ENCODE measurements at regions not wholly inside any gene's neighbourhood (a gene's known extent, or its start where the extent isn't known, plus 50 kb on each side); places are given as distances from the start of the nearest gene placed in this dataset.

- no peak for DNase-seq (ENCODE audit: low read depth, low spot score)
Observed at GRCh38 chr4:57494821-57495220, 384.6 kb upstream of the IGFBP7 start.

- DNase-seq (ENCODE audit: low read depth, low spot score) = no peak
Observed at GRCh38 chr4:57492251-57492878, 382.2 kb upstream of the IGFBP7 start.

DNA sequence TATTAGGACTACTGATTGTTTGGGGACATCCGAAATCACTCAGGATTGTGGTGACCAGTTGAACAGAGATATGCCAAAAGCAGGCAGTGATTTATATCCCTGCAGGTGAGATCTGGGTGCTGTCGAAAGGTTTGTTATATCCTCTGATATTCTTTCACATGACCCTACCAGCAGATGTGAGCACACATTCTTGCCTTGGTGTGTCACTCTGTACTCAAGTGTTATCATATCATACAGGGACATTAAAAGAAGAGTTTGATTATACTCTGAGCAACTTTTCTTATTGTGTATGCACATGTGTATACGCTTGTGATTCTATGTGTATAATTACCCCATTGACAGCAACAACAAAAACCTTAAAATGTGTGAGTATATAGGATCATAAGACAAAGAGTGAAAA is 381.2 kb upstream of the IGFBP7 start:
- no peak for DNase-seq (ENCODE audit: low read depth, low spot score)

- no peak for DNase-seq (ENCODE audit: low read depth, low spot score)
Observed at GRCh38 chr4:57490520-57491255, 380.5 kb upstream of the IGFBP7 start.

GRCh38 chr4:57488366-57489162 is 378.4 kb upstream of the IGFBP7 start:
- no peak for DNase-seq (ENCODE audit: low read depth, low spot score)

- DNase-seq (ENCODE audit: low read depth, low spot score) = no peak
Observed at GRCh38 chr4:57475424-57475823, 365.2 kb upstream of the IGFBP7 start.

GRCh38 chr4:57465321-57466056 is 355.3 kb upstream of the IGFBP7 start:
- DNase-seq (ENCODE audit: low read depth, low spot score) = no peak

GRCh38 chr4:57462843-57463242 is 352.7 kb upstream of the IGFBP7 start:
- no peak for DNase-seq (ENCODE audit: low read depth, low spot score)

GRCh38 chr4:57460967-57461366 is 350.8 kb upstream of the IGFBP7 start:
- DNase-seq (ENCODE audit: low read depth, low spot score) = no peak

- DNase-seq (ENCODE audit: low read depth, low spot score) = no peak
Observed at GRCh38 chr4:57448901-57449300, 338.7 kb upstream of the IGFBP7 start.

DNA sequence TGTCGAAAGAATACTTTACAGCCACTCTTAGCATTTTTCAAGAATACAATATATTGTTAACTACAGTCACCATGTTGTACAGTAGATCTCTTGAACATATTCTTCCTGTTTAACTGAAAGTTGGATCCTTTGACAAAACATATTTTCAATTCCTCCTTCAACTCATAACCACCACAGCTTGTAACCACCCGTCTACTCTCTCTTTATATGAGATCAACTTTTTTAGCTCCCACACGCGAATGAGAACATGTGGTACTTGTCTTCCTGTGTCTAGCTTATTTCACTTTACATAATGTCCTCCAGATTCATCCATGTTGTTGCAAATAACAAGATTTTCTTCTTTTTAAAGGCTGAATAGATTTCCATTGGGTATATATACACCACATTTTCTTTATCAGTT is 338.3 kb upstream of the IGFBP7 start:
- no peak for DNase-seq (ENCODE audit: low read depth, low spot score)

DNA sequence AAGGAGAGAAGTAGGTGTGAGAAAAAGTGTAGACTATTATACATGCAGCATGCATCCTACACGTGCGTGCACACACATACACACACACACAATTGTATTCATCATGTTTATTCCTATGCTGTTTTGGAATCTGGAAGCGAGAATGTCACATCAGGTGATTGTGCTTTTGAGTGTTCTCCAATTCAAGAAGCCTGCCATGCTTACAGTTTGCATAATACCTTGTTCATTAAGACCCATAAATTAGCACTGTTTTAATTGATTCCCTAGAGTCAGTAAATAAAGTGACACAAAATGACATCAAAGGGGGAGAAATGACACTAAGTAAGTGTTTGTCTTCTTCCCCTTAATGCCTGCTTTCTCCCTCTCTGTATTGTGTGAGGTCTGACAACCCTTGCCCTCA is 336.1 kb upstream of the IGFBP7 start:
- DNase-seq (ENCODE audit: low read depth, low spot score) = no peak

DNA sequence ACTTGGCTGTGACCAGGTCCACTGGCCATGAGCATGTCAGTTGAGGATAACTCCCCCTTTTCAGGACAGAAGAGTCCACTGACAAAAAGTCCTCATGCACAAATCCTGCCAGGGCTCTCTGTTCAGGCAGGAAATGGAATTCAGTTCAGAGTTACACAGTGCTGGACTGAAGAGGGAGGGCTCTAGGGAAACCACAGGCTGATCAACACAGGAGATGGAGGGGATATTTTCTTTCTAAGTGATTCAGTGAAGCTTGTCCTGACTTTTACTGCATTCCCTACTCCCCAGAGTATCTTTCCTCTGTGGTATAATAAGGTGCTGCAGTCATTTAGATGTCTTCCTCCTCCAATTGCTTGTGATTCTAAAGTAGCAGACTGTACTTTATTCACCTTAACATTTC is 335.5 kb upstream of the IGFBP7 start:
- no peak for DNase-seq (ENCODE audit: low read depth, low spot score)

DNA sequence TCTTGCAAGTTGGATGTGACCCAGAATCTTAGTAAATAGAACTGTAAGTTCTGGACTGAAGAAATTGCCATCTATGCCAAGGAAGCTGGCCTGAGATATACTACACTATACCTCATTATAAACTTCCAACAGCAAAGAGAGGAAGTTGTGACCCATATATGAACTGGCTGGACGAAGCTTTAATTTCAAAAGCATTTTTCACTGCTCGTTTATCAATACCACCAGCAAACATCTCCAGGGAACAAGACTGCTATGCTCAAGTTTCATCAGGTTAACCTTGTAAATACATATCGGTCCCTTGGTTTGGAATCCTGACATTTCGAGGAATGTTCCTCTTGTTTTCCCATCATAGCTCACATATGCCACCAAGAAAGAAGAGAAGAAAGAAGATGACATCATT is 334.5 kb upstream of the IGFBP7 start:
- no peak for DNase-seq (ENCODE audit: low read depth, low spot score)

DNA sequence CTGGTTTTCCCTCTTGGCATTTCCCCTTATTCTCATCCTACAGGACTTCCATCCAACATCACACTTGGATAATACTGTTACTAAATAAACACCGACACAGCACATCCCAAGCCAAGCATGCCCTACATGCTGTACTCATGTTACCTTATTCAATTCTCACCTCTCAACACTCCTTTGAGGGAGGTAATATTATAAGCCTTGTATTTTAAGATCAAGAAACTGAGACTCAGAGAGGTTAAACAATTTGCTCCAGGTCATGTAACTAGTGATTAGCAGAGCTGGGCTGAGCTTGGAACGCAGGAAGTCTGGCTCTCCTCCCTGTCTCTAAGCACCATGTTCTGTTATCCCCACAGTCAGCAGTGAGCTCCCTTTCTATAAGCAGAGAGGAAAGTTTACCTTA is 333.6 kb upstream of the IGFBP7 start:
- no peak for DNase-seq (ENCODE audit: low read depth, low spot score)

DNA sequence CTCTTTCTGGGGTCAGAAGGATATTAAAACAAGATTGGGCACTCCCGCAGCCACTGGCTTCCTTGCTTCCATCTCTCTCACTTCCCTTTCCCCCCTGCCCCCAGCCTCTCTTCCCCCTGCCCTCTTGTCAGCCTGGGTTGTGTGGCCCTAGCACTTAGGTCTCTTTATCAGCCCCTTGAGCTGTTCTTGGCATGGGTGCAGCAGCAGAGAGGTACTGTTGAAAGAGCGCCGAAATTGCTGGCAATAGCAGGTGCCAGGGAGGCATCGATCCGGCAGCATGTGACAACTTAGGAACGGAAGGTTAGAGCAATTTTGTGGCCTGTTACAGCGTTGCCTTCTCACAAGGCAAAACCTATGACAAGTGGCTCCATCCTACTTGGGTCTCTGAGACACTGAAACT is 333.1 kb upstream of the IGFBP7 start:
- no peak for DNase-seq (ENCODE audit: low read depth, low spot score)

- DNase-seq (ENCODE audit: low read depth, low spot score) = no peak
Observed at GRCh38 chr4:57442831-57443291, 332.7 kb upstream of the IGFBP7 start.

DNA sequence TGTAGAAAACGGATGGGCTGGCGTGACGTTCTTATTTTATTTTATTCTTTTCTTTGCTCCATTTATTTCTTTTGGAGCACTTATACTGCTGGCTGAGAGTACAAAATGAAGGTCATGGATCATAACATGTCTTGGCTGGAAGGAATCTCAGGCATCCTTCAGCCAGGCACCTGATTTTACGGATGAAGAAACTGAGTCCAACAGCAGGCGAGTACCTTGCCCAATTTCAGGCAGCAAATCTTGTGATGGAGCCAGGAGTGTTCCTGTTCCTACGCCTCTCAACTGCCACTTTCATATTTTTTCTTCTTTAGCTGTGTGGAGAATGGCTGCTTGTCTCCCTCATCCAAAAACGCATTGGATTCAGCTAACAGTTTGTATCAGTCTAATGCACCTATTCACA is 332.1 kb upstream of the IGFBP7 start:
- no peak for DNase-seq (ENCODE audit: low read depth, low spot score)

DNA sequence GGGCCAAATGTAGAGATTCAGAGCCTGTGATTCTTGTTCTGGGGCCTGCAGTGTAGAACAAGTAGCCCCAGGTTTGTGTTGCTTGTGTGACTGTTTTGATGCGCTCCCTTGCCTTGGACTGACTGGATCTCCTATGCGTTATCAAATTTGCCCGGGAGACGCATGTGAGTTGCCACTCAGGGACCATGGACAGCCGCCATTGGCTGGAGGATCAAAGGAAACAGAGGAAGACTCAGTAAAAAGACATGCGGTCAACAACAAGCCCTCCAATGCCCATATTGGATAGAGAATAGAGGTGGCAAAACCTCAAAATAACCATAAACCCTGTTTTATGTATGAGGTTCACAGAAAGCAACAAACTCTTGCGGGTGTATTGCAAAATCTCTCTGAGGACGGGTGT is 327.5 kb upstream of the IGFBP7 start:
- DNase-seq (ENCODE audit: low read depth, low spot score) = no peak

DNA sequence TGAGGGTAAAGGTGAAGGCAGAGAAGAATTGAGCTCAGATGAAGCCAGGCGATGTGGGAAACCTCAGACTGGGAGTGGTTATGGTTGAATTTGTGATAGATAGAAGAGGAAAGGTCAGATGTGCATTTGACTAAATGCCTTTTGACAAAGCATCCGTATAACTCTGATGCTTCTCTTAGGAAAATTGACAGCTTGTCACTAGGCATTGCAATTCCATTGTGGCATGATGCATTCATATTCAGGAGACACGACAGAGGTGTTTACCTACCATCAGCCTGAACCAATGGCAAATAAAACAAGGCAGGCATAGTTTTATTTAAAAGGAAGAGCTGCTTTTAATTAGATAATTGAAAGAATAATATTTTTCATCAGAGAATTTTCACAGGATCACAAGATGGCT is 325.1 kb upstream of the IGFBP7 start:
- no peak for DNase-seq (ENCODE audit: low read depth, low spot score)

GRCh38 chr4:57430726-57431125 is 320.5 kb upstream of the IGFBP7 start:
- no peak for DNase-seq (ENCODE audit: low read depth, low spot score)

GRCh38 chr4:57426779-57427395 is 316.7 kb upstream of the IGFBP7 start:
- peak; percentile 35 for DNase-seq (ENCODE audit: low read depth, low spot score)

All from smooth muscle cell of the brain vasculature (primary cell).